AG08396 (cell line): ENCODE measurements at regions not wholly inside any gene's neighbourhood (a gene's known extent, or its start where the extent isn't known, plus 50 kb on each side); places are given as distances from the start of the nearest gene placed in this dataset.
"Not testable (repeated sequence)": the region's sequence is repeated elsewhere in the genome, so short reads cannot be mapped to it uniquely, and the experiment has no call there.

Experiments used
- DNase-seq: peaks from one replicate; pipeline ENCODE4 v3.0.0; 2012; ENCODE audit warnings: low spot score, mixed read lengths

DNA sequence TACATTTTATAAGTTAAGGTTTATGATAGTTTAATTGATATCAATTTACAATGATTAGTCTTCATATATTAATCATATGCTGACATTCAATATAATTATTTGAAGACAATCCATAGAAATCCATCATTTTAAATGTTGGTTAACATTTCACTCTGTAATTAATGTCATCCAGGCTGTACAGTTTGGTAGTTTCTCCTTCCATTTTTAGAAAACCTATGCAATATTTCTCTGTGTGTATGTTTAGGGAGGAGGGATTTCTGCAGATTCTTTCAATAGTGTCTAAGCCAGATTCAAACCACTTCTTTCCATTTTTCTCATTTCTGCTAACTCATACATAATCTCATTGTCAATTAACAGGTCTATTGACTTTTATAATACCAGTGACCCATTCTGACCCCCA lies 1159.0 kb upstream of the ATXN8OS start:
- no peak for DNase-seq

GRCh38 chr13:68944272-68944671 lies 1163.4 kb upstream of the ATXN8OS start:
- no peak for DNase-seq

DNA sequence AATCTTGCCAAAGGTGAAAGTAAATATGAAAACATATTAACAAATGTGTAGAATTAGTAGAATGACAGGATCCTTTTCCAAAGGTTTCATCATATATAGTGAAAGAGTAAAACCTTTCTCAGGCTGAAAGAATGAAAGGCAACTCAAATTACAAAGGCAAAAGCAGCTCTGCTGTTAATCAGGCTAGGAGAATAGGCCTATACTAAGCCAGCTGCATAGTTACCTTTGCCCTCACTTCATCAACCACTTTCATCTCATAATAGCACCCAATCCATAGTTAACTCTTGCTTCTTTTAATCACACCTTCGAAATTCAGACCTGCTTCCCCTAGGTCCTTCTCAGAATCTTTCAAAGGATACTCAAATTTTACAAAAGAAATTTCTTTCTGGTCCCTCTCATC lies 1167.6 kb upstream of the ATXN8OS start:
- DNase-seq, result no peak

GRCh38 chr13:68938639-68939038 lies 1169.0 kb upstream of the ATXN8OS start:
- no peak for DNase-seq

- no peak for DNase-seq
Measured at GRCh38 chr13:68929075-68929745, 1178.4 kb upstream of the ATXN8OS start.

DNA sequence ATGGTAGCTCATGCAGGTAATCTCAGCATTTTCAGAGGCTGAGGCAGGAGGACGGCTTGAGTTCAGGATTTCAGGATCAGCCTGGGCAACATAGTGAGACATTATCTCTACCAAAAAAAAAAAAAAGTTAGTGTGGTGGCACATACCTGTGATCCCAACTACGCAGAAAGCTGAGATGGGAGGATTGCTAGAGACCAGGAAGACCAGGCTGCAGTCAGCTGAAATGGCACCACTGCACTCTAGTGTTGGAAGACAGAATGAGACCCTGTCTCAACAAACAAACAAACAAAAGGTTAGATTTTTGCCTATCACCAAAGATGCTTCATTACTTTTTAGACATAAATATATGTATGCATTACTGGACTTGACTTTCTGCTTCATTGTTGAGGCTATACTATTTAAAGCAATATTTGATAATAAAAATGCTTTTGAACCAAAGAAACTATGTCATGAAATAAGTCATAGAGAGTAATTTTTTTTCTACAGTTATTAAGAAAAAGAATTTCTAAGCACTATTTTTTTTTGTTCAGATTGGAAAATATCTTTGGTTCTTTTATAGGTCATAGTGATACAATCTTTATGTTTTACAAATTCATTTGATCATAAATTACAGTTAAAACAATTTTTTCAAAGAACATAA lies 1180.1 kb upstream of the ATXN8OS start:
- no peak for DNase-seq

DNA sequence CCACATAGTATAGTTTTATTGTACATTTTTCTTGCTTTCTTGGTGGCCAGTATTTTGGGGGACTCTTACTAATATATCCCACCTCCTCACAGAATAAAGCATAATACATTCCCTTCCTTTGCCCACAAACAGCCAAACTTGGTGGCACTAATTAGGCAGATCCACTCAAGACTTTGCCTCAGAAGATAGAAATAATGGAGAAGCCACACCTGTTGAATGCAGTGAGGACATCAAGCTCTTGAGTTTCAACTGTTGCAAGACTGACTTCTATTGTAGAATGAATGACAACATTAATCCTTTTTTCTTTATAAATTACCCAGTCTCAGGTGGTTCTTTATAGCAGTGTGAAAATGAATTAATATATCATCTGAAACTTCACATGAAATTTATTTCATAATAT lies 1183.6 kb upstream of the ATXN8OS start:
- no peak for DNase-seq

DNA sequence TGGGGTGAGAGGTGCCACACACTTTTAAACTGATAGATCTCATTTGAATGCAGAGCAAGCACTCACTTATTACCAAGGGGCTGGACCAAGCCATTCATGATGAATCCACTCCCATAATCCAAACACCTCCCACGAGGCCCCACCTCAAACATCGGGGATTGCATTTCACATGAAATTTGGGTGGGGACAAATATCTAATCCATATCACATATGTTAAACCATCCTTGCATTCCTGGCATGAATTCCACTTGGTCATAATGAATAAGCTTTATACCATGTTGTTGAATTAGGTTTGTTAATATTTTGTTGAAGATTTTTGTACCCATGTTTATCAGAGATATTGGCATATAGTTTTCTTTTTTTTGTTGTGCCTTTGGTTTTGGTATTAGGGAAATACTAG lies 1198.7 kb upstream of the ATXN8OS start:
- DNase-seq, result no peak

DNA sequence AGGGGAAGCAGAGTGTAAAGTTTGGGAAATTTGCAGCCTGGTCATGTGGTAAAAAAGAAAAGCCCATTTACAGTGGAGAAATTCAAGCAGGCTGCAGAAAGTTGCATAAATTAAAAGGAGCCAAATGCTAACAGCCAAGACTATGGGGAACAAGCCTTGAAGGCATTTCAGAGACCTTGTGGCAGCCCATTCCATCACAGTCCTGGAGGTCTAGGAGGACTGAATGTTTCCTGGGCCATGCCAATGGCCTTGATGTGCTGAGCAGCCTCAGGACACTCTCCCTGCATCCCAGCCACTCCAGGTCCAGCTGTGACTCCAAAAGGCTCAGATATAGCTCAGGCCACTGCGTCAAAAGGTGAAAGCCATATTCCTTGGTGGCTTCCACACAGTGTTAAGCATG lies 1202.4 kb upstream of the ATXN8OS start:
- DNase-seq, result no peak

GRCh38 chr13:68897331-68897928 lies 1210.2 kb upstream of the ATXN8OS start:
- DNase-seq, result no peak

- no peak for DNase-seq
Measured at GRCh38 chr13:68895696-68896095, 1211.9 kb upstream of the ATXN8OS start.

- not testable (repeated sequence) for DNase-seq
Measured at GRCh38 chr13:68893721-68894120, 1213.9 kb upstream of the ATXN8OS start.

GRCh38 chr13:68892596-68892995 lies 1215.0 kb upstream of the ATXN8OS start:
- DNase-seq, result not testable (repeated sequence)

DNA sequence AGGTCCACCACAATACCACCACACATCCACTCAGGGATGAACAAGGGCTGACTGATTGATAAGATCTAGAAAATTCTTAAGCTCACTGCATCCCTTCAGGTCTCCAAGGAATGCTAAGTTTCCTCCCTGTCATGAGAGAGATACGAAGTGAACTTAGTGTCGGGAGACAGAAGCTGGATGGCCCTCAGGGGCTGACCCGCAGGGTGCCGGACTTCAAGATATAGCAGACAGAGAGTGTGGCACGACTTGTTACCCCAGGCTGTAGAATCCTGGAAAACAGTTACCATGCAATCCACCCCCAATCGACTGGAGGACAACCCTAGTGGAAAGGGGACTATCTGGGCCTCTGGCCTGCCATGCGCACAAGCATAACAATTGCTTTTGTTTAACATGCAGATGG lies 1217.5 kb upstream of the ATXN8OS start:
- not testable (repeated sequence) for DNase-seq

DNA sequence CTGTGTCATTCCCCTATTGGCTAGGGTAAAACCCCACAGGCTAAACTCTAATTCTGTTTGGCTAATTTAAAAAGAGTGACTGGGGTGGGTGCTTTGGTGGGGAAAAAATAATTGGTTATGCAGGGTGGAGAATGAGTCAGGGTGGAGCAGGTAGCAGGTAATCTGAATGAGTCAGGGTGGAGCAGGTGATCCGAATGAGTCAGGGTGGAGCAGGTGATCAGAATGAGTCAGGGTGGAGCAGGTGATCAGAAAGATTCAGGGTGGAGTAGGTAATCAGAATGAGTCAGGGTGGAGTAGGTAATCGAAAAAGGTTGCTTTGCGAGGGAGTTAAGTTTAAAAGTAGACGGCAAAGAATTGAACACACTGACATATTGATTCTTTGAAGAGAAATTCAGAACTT lies 1218.8 kb upstream of the ATXN8OS start:
- DNase-seq, result no peak

- no peak for DNase-seq
Measured at GRCh38 chr13:68872338-68872737, 1235.3 kb upstream of the ATXN8OS start.

DNA sequence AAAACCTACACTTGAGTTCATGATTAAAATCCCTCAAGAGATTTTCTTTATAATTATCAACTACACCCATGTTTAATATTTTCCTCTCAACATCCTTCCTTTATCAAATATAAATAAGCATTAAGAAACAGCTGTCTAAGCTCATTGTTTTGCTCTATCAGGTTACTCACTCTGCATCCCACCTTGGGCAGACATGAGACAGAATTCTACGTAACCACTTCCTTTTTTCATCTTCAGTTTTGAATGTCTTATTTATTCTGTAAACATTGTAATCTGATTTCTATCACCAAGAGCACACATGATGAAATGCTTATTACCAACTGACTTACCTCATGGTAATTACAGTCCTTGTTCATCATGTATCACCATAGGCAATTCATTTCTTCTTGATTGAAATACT lies 1256.6 kb upstream of the ATXN8OS start:
- no peak for DNase-seq

- no peak for DNase-seq
Measured at GRCh38 chr13:68850160-68850559, 1257.5 kb upstream of the ATXN8OS start.

GRCh38 chr13:68846663-68847062 lies 1261.0 kb upstream of the ATXN8OS start:
- no peak for DNase-seq

DNA sequence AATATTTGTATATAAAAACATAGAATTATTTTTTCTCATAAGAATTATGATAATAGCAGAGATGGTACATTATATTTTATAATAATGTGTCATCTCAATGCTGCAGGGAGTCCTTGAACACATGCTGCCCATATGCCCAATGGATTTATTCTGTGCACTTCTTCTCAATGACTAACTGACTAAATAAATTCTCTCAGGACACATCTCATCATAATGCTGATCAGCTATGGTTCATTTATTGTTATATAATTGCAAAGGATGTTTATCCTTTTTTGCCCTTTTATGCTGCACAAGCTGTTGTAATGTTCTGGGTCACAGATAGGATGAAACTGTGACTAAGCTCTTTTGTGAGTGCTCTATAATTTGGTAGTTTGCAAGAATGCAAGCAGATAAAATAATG lies 1273.3 kb upstream of the ATXN8OS start:
- DNase-seq, result no peak

DNA sequence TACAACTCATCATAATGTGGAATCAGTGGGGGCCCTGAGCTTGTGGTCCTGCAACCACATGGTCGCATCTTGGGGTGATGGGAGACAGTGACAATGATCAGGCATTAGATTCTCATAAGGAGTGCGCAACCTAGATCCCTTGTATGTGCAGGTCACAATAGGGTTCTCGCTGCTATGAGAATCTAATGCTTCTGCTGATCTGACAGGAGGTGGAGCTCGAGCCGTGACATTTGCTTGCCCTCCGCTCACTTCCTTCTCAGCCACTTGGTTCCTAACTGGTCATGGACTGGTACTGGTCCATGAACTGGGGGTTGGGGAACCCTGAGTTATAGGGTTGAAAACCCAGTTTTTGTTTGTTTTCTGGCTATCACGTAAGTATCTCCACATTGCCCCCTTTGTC lies 1290.9 kb upstream of the ATXN8OS start:
- no peak for DNase-seq

DNA sequence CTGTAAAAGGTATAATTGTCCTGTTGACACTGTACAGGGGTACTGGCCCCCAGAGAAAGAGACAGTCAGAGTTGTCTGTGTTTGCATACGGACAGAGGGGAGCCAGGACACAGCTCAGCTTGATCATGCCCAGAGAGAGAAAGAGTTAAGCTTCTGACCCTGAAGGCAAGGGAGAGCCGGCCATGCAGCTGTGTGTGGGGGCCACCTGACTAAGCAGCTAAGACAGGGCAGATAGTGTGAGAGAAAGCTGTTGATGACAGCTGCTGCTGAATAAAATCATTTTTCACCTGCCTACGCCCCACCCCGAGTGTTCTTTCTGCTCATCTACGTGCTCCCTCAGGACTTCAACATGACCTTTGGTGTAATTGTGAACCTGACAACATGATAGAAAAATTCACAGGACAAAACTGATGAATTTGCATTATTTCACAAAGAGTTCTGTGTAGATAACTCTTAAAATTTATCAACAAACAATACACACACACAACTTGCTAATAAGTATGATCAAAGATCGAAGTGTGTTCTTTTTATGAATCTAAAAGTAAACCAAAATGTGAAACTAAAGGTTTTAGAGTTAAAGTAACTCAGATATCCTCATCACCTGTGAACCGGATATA lies 1294.3 kb upstream of the ATXN8OS start:
- DNase-seq, result no peak

DNA sequence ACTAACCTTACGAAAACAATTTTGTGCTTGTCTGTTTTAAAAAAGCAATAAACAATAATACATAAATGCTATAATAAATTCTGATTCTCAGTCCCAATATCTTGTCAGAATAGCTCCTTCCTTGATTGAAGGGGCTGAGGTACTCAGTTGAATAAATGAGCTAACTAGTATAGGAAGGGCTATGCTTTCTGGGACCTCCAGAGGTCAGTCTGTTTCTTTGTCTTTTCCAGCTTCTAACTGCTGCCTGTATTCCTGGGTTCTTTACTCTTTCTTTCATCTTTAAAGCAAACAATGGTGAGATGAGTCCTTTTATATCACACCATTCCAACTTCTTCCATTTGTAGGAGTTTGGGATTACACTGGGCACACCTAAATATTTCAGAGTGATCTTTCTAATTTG lies 1297.0 kb upstream of the ATXN8OS start:
- DNase-seq, result no peak
